ENCODE measurements at regions not wholly inside any gene's neighbourhood (a gene's known extent, or its start where the extent isn't known, plus 50 kb on each side); places are given as distances from the start of the nearest gene placed in this dataset.
A peak's percentile ranks its signal among the peaks of the same experiment; 100 is the strongest.

DNA sequence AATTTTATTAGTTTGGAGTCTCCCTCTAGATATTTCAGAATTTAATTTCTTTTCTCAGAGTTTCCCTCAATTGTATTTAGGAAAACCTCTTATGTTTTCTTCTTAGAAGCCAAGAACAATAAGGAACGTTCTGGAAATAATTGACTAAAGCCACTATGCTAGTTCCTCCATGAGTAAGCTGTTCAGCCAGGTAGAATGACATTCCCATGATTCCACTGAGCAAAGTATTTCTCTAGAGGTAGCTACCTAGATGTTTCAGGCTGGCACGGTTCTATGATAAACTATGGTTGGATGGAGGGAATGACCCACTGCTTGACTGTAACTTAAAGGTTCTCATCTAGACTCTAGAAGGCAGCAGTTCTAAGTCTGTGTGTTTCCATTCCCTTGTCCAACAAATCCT, 62.4 kb downstream of the CLDN17 start:
- Mint-ChIP-seq H3K27ac (no peak overlapping the region), H3K4me3 (no peak overlapping the region), H3K36me3 (ENCODE audit: low read depth) (no peaks in the 10 kb centered on the region), H3K9me3 (no peaks in the 10 kb centered on the region), H3K27me3 (ENCODE audit: insufficient read depth) (no peaks in the 10 kb centered on the region), H3K4me1 (peaks cover 14% of the 10 kb centered on the region)
- no peaks in the 10 kb centered on the region for H3K27me3 ChIP-seq (ENCODE audit: control insufficient read depth, insufficient read depth, low read length, poor library complexity, severe bottlenecking)
- TF ChIP-seq, protein P1, sequence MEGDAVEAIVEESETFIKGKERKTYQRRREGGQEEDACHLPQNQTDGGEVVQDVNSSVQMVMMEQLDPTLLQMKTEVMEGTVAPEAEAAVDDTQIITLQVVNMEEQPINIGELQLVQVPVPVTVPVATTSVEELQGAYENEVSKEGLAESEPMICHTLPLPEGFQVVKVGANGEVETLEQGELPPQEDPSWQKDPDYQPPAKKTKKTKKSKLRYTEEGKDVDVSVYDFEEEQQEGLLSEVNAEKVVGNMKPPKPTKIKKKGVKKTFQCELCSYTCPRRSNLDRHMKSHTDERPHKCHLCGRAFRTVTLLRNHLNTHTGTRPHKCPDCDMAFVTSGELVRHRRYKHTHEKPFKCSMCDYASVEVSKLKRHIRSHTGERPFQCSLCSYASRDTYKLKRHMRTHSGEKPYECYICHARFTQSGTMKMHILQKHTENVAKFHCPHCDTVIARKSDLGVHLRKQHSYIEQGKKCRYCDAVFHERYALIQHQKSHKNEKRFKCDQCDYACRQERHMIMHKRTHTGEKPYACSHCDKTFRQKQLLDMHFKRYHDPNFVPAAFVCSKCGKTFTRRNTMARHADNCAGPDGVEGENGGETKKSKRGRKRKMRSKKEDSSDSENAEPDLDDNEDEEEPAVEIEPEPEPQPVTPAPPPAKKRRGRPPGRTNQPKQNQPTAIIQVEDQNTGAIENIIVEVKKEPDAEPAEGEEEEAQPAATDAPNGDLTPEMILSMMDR (conservative IDR thresholded peaks at IDR 0.05), result no peak
- H3K9me3 ChIP-seq (ENCODE audit: control insufficient read depth, low read length), result no peaks in the 10 kb centered on the region
- H3K27ac ChIP-seq (ENCODE audit: low read depth, low read length), result no peak overlapping the region
- WGBS, 2 experiments (ENCODE audit: insufficient coverage in 1 of 2, insufficient read length in 1 of 2), result 97 to 100% methylated on average over 2 of the region's 2 CpGs
- H3K4me1 ChIP-seq (ENCODE audit: control insufficient read depth, insufficient read depth, low read length), result no peaks in the 10 kb centered on the region
- H3K36me3 ChIP-seq (ENCODE audit: control insufficient read depth, insufficient read depth, low read length), result no peaks in the 10 kb centered on the region
- H3K9ac ChIP-seq (ENCODE audit: extremely low read depth, low read length, poor library complexity, severe bottlenecking), result no peak overlapping the region
- no peak for DNase-seq
- H3K4me3 ChIP-seq (ENCODE audit: low read length), result no peak overlapping the region

DNA sequence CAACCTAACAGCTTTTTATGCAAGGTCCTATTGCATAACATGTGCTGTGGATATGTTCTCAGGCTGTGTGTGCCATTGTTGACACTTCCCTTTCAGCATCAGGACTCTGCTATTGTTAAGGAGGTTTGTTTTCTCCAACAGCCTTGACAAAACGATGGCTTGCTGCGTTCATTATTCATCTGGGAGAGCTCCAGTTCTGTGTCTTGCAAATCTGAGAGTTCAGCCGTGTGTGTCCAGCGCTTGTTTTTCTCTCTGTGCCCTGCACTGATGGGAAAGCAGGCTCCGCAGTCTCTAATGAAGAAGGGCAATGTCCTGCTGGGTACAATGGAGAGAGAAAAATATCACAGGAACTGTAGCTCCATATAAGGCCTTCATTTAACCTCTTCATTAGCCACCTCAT, 63.7 kb downstream of the CLDN17 start:
- Histone ChIP-seq H3K4me3 (ENCODE audit: low read length) (no peak overlapping the region), H3K9me3 (ENCODE audit: control insufficient read depth, low read length) (no peaks in the 10 kb centered on the region), H3K27ac (ENCODE audit: low read depth, low read length) (peak overlapping the region; percentile 72), H3K9ac (ENCODE audit: extremely low read depth, low read length, poor library complexity, severe bottlenecking) (no peak overlapping the region), H3K36me3 (ENCODE audit: control insufficient read depth, insufficient read depth, low read length) (no peaks in the 10 kb centered on the region), H3K4me1 (ENCODE audit: control insufficient read depth, insufficient read depth, low read length) (no peaks in the 10 kb centered on the region), H3K27me3 (ENCODE audit: control insufficient read depth, insufficient read depth, low read length, poor library complexity, severe bottlenecking) (no peaks in the 10 kb centered on the region)
- Mint-ChIP-seq H3K4me3 (no peak overlapping the region), H3K36me3 (ENCODE audit: low read depth) (no peaks in the 10 kb centered on the region), H3K27ac (peak overlapping the region; percentile 60), H3K4me1 (peaks cover 14% of the 10 kb centered on the region), H3K27me3 (ENCODE audit: insufficient read depth) (no peaks in the 10 kb centered on the region), H3K9me3 (no peaks in the 10 kb centered on the region)
- no peak for DNase-seq
- 72 to 75% methylated on average over 4 to 5 of the region's 5 CpGs for WGBS, 2 experiments (ENCODE audit: insufficient coverage in 1 of 2, insufficient read length in 1 of 2)
- TF ChIP-seq, protein P1 (conservative IDR thresholded peaks at IDR 0.05), result no peak

DNA sequence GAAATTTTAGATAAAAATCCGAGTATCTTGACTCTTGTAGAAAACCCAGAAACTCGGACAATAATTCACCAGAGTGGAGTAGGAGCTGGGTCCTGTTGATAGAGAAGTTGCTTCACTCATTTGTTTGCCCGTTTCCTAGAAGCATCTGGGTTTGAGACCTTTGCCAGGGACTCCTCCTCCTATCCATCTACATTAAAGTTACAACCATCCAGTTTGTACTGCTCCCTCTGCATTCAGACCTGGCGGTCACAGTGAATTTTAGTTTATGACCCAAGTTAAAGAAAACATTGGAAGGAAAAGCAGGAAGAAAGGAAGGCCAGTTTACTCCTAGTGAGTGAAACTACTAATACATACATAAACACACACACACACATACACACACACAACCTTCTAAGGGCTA, 64.6 kb downstream of the CLDN17 start:
- no peak overlapping the region for H3K4me3 Mint-ChIP-seq
- H3K27ac Mint-ChIP-seq, result no peak overlapping the region
- Histone ChIP-seq H3K4me3 (ENCODE audit: low read length) (no peak overlapping the region), H3K27me3 (ENCODE audit: control insufficient read depth, insufficient read depth, low read length, poor library complexity, severe bottlenecking) (no peaks in the 10 kb centered on the region), H3K36me3 (ENCODE audit: control insufficient read depth, insufficient read depth, low read length) (no peaks in the 10 kb centered on the region), H3K27ac (ENCODE audit: low read depth, low read length) (no peak overlapping the region), H3K4me1 (ENCODE audit: control insufficient read depth, insufficient read depth, low read length) (no peaks in the 10 kb centered on the region), H3K9ac (ENCODE audit: extremely low read depth, low read length, poor library complexity, severe bottlenecking) (no peak overlapping the region), H3K9me3 (ENCODE audit: control insufficient read depth, low read length) (no peaks in the 10 kb centered on the region)
- no peaks in the 10 kb centered on the region for H3K9me3 Mint-ChIP-seq
- peaks cover 14% of the 10 kb centered on the region for H3K4me1 Mint-ChIP-seq
- TF ChIP-seq, protein P1 (conservative IDR thresholded peaks at IDR 0.05), result no peak
- 89 to 90% methylated on average over 2 to 4 of the region's 4 CpGs for WGBS, 2 experiments (ENCODE audit: insufficient coverage in 1 of 2, insufficient read length in 1 of 2)
- no peaks in the 10 kb centered on the region for H3K36me3 Mint-ChIP-seq (ENCODE audit: low read depth)
- no peaks in the 10 kb centered on the region for H3K27me3 Mint-ChIP-seq (ENCODE audit: insufficient read depth)
- DNase-seq, result no peak

Data from endodermal cell (in vitro differentiated cells).